CD4-positive, alpha-beta T cell treated with Interleukin-4 for 1 hour (primary cell): ENCODE measurements at regions not wholly inside any gene's neighbourhood (a gene's known extent, or its start where the extent isn't known, plus 50 kb on each side); places are given as distances from the start of the nearest gene placed in this dataset.

Source experiments
- DNase-seq, 2 donors: peaks; one replicate each; pipeline ENCODE4 v3.0.0-alpha.2; 2020 to 2022

DNA sequence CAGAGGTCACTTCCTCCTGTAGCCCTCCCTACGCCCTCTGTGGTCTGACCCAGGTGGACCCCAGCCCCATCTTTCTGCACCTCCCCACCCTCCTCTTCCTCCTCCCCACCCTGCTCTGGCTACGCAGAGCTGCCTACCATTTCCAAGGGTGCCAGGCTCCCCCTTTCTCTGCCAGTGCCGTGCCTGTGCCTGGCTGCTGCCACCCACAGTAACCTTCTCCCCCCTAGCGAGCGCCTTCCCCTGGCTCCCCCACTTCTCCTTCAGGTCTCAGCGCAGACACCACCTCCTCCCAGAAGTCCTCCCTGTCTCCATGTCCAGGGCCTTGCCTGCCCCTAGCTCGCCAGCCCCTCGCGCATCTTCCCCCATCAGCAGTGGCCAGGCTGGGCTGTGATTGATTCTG lies 471.5 kb downstream of the PTPRU start:
- DNase-seq: no peak

DNA sequence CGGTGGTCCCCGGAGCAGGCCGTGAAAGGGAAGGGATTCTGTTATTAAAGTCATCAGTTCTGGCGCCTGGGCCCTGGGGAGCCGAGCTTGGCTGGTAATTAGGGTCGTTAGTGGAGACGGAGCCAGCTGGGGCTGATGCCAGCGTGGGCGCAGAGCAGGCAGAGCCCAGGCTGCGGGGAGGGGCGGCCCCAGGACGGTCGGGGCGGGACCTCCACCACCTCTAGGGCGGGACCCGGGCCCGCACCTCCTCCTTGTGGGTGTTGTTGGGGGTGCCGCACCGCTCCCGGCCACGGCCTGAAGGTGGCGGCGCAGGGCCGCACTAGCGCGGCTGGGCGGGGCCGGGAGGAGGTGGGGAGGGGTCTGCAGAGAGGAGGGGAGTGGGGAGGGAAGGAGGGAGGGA lies 470.6 kb downstream of the PTPRU start:
- no peak for DNase-seq

DNA sequence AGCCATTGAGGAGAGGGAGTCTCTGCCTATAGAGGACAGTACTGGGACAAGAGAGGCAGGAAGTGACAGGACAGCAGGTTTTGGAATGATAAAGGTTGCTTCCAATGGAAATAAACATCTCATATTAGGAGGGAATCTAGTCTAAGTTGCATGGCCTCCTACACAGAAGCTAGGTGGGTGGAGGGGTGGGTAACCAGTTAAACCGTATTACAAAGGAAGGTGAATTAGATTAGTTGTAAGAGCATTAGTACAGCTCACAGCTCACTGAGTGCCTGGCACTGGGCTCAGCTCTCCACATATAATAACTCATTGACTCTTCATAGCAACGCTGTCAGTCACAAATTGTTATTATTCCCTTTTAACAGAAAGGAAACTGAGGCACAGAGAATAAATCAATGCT lies 468.1 kb downstream of the PTPRU start:
- DNase-seq: no peak

DNA sequence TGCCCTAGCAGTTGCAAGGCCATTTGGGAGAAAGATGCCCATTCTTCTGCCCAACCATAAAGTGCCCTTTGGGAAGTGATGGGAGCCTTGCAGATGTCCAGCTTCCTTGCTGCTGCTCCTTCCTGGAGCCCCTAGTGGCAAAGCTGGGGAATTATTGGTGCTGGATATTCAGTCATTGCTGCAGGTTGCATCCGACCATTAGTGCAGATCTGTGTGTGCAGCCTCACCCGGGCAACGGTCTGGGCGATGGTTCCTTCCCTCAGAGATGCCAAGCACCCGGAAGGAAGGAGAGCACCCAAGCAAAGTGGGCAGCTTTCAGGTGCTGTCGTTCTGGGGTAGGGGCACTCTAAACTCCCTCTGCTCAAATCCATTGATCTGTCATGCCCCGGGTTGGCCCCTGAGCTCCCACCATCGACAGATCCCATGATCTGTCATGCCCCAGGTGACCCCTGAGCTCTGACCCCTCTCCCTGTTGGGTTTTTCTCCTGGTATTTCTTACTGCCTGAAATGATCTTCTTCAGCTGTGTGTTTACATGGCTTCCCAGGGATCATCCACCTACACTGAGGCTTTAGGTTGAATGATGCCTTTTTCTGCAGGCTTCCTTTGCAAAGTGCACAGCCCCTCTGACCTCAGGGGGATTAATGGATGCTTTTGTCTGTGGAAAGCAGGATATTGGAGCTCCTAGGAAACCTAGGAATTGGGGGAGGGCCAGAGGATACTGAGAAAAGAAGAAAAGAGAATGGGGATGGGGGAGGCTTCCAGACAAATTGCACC lies 467.5 kb downstream of the PTPRU start:
- no peak for DNase-seq

DNA sequence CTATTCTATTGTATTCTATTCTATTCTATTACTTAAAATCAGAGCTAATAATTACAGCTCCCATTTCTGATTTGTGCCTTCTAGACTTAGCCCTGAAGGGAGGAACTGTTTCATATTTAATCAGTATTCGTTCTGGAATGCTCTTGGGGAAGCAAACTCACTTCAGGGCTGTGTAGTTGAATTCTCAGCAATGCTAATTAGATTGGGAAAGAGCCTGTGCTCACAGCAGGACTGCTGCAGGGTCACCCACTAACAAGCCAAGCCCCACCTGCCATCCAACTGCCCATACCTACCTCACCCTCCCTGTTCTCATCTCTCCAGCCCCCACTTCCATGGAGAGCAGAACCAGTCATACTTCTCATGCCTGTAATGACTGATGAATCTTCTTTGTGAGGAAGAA lies 464.2 kb downstream of the PTPRU start:
- DNase-seq: no peak

DNA sequence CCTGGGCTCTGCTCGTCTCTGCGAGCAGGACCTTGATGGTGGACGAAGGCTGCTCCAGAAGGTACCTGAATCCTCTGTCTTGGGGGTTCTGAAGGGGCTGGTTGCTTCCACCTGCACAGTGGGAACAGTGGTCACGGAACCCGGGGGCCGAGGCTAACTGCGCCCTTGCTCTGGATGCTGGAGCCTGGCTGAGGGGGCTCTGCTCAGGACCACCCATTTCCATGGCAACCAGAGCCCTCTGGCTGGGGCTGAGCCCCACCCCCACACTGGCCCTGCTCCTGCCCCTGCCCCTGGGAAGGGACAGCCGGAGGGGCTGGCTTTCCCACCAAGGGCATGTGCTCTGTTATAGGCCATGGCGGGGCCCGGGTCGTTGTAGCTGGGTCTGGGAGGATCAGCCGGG lies 462.3 kb downstream of the PTPRU start:
- DNase-seq: no peak

DNA sequence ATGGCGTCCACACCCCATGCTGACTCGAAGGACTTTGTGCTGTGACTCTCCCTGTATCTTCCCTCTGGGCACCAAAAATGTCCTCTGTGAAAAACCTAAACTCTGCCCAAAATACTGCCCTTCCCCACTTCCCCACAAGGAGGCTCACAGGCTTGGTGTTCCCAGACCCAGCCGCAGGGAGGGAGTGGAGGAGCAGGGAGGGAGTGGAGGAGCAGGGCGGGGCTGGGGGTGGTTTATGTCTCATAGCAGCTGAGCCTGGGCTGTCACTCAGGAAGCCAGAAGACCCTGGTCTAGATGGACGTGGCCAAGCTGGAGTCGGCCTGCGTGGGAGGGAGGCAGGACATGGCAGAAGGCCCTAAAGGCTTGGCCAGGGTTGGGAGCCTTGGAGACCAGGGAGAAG lies 461.7 kb downstream of the PTPRU start:
- no peak for DNase-seq

DNA sequence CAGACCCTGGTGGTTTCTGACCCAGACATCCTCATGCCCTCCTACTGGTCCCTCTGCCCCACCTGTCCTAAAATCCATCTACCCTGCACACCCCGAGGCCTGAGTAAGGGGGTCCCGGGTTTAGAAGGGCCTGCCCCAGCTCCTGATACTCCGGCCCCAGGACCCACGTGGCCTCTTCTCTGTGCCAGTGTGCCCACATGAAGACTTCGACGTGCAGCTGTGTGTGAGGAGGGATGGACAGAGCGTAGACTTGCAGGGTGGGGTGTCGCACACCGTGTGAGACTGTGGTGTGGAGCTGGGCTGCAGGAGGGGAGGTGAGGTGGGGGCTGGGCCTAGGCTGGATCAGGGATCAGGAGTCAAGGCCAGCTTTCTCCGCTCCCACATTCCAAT lies 461.1 kb downstream of the PTPRU start:
- no peak for DNase-seq

DNA sequence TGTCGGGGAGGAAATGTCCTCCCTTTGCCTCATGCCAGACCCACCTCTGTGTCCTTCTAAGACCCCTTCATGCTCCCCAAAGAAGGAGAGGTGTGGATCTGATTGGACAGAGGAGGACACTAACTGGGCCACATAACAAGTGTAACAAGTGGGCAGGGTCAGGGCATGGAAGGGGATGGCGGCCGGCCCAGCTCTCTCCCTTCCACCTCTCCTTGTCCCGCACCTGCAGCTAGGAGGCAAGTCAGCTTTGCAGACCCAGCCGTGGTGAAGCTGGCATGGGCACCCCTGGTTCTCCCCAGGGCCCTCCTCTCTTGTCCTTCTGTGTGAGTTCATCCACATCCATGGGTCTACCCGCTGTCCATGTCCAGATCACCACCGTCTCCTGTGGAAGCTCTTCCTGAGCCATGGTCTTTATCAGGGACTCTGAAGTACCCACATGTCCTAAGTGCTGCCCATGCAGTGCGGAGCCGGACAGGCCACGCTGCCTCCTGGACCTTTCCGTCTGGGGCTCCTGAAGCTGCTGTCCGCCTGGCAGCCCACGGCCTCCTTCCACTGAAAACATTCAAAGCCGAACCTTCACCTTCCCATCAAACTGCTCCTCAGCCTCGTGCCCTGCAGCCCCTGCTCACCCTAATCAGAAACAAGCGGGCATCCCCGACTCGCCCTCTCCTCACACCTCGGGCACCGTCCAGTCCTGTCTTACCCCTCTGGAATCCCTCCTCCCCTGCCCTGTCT lies 460.5 kb downstream of the PTPRU start:
- DNase-seq: no peak

DNA sequence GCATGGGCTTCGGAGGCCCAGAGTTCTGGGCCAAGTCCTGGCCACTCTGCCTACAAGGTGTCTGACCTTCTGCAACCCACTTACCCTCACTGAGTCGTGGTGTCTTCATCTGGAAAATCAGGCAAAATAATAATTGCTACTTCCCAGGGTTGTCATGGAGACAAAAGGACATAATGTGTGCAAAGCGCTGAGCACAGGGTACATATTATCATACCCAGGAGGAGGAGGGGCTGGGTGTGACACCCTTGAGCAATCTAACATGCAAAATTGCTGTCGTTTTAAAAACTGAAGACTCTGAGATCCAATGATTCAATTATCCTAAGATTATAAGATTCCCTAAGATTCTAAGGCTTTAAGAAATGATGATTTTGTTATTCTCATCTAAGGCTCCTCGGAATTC lies 459.5 kb downstream of the PTPRU start:
- DNase-seq: no peak

DNA sequence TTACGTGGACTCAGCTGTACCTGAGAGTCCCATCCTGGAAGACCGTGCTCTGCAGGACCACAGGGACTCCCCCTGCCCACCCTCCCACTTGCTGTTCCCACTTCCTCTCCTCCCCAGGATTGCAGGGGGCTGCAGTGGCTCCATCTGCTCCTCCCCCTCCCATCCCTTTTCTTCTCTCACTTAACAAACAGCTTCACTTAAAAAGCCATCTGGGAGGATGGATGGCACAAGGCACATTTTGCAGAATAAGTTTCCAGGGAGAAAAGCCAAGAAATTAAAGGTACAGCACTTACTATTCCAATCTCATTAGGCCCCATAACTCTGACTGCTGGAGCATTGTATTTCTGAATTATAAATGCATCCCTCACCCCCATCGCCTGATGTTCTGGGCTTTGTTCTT lies 458.7 kb downstream of the PTPRU start:
- no peak for DNase-seq

DNA sequence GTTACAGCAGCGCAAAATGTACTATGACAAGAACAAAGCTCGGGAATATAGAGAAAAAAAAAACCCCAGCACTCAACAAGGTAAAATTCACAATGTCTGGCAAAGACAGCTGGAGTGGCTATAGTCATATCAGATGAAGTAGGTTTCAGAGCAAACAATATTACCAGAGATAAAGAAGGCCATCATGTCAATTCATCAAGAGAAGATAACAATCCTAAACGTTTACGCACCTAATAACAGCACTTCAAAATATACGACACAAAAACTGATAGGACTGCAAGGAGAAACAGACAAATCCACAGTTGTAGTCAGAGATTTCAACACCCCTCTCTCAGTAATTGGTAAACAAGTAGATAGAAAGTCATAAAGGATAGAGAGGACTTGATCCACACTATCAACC lies 455.2 kb downstream of the PTPRU start:
- no peak for DNase-seq

DNA sequence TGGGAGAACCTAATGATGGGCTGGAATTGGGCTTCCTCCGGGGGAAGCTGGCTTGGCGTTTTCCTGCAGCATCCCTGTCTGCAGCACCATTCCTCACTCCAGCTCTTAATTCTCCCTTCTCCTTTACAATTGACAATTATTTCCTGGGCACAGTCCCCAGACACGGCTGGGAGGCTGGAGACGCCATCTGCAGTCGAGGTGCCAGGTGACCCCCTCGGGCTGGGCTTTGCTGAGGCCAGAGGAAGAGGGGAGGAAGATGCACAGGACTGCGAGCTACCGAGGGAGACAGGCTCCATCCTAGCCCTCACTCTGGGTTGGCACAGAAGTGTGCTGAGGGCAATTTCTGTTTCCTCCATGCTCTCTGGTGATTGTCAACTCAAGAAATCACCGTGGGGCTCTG lies 453.8 kb downstream of the PTPRU start:
- no peak for DNase-seq

DNA sequence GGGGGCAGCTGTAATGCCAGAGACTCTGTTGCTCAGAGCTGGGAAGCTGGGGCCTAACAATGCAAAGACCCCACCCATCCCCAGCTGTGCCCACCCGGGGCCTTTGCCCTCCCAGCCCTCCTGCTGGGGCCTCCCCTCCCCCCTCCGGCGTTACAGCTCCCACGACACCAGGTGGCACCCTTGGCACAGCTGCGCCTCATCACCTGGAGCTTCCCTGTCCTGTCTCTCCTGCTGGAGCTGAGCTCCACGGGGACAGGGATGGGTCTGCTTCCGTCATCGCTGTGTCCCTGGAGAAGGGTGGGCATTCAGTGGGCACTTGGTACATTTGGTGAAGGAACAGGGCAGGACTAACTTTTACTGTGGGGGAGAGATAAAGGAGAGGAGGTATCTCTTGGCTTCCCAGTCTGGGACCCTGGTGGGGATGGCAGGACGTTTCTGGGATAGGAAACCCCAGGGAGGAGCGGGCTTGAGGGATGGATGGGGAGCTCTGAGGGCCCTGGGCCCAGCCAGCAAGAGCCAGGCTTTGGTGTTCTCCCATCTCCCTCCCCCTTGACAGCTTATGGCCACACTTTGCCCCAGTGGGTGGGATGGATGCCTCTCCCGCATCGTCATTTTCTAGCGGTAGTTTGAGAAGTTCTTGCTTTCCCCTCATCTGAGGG lies 453.2 kb downstream of the PTPRU start:
- DNase-seq: no peak

DNA sequence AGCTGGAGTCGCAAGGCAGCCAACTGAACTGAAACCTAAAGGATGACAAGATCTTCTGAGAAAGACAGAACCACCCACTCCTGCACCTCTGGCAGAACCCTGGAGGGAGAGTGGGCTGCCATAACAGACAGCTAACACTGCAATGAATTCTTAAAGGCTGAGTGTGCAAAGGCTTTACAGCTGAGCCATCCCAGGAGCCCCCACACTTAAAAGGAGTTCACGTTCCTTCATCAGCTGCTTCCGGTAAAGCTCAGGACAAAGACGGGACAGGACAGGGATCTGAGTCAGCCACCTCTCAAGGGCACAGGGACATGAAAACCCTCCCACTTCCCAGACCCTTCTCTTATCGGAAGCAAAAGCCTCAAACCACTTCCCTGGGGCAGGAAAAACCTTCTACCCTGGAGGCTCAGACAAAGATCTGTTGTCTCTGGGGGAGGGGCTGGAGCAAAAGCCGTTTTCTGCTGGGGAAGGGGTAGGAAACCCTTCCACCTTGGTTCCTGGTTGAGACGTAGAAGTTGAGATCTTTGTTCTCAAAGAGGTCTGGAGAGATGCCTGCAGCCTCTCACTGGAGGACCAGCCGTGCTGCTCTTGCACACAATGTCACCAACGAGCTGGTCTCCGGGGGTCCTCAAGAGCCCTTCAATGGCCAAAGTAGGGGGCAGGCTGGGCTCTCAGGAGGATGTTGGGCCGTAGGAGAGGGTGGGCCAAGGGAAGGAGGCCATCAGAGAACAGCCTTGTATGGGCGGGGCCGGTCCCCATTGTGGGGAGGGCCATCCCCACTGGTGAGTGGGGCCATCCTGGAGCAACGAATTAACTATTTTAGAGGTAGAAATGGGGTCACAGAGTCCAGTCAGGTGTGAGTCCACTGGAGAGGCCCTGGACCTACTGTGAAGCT lies 452.4 kb downstream of the PTPRU start:
- DNase-seq: no peak

DNA sequence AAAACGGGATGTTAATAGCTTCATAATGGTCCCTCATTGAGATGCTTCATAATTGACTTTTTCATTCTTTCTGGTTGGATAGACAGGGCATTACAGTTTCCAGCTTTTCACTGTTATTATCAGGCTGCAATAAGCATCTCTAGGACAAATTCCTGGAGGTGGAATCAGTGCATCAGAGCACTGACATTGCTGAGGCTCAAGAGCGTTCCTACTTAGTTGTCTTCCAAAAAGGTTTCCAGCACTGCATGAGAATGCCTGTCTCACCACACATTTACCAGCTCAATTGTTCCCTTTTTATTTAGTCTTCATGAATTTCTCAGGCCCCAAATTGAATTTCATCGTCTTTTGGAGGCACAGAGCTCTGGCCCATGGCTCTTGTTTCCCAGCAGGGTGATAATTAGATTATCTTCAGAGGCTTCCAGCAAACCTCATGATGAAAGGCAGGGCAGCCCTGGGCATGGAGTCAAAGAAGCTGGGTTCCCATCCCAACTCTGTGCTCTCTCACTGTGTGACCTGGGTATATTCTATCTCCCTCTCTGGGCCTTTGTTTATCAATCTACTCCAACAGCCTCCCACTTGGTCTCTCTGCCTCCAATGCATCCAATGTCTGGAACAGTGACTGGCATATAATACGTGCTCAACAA lies 451.4 kb downstream of the PTPRU start:
- no peak for DNase-seq

DNA sequence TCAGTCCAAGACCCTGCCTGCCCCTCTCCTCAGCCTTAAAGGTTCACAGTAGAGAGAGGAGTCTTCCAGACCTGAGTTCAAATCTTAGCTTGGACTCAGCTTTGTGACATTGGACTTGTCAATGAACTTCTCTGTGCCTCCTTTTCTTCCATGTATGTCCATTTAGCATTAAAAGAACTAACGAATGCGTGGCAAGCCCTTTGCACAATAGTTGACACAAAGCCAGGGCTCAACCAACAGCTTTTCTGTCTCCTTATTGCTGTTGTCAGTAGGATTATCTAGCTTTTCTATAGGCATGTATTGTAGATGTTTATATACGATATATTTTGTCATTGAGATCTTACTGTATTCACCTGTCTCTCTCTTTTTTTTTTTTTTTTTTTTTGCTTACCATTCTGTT lies 450.8 kb downstream of the PTPRU start:
- no peak for DNase-seq

DNA sequence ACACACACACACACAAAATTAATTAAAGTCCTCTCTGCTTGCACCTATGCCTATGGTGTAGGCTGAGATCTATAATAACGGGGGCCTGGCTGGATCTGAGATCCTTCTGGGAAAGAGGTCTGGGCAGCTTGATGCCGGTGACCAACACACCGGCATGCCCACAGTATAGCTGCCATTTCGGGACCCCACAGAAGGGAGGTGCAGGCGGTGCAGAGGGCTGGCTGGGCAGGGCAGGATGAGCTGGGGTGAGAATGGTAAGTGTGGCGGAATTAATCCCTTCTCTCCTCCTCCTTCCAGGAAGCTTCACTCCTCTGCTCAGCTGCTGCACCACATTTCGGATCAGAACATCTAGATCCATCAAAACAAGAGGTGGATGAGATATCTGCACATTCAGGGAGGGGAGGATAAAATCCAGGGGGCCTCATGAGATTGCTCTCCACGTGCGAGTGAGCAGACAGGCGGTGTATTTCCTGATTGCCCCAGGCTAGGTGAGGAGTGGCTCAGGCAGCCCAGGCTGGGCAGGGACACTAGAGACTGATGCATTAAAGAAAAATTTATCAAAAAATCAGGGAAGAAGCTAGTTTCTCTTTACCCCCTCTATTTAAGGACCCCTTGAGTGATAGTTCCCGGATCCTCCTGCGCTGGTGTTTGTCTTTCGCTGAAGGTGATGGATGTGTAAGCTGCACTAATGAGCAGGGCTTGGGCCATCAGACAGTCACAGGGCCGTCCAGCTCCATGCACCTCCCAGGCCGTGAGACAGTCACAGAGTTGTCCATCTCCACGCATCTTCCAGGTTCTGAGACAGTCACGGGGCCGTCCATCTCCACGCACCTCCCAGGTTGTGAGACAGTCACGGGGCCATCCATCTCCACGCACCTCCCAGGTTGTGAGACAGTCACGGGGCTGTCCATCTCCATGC lies 449.9 kb downstream of the PTPRU start:
- DNase-seq: no peak

DNA sequence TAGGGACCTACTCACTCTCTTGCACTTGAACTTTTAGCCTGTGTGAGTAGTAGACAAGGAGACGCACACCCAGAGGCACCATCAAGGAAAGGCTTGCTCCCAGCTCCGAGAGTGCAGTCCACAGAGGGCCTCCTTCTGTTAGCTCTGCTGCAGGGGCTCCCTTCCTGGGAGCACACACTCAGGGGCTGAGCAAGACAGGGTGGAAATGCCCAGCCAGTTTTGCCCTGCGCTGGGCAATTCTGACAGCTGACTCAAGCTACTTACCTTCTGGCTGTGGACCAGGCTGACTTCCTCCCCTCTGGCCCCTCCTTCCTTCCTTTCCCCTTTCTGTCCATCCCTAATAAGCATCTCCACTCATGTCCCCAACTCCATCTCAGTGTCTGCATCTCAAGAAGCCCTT lies 449.1 kb downstream of the PTPRU start:
- DNase-seq: no peak

DNA sequence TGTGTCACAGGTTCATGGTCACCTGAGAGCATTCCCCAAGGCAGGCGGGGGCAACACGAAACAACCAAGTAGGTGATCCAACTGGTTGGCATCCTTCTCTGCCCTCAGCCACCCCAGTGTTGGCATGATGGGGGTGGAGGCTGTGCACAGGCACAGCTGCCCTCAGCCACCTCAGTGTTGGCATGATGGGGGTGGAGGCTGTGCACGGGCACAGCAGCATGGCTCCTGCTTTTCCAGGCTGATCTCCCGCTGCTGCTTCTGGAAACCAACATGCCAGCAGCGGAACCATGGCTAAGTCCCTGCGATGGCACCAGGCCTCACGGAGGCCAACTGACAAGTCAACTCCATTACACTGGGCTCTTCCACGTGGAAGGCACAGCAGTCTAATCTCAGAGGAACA lies 447.8 kb downstream of the PTPRU start:
- DNase-seq: no peak

DNA sequence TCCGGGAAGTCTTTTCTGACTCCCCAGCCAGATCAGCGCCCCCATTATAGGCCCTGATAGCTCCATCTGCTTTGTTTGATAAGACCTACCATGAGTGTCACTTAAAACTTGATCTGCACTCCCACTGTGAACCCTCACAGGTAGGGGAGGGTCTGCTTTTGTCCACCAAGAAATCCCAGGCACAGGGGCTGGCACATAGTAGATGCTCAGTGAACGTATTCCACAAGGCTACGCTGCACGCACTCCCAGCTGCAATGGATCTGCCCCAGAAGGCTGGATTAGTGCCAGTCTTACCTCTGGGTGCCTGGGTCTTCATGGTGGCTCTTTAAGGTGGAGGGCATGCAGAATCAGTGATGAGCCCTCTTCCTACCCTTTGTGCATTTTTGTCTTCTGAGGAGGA lies 447.1 kb downstream of the PTPRU start:
- DNase-seq: no peak

DNA sequence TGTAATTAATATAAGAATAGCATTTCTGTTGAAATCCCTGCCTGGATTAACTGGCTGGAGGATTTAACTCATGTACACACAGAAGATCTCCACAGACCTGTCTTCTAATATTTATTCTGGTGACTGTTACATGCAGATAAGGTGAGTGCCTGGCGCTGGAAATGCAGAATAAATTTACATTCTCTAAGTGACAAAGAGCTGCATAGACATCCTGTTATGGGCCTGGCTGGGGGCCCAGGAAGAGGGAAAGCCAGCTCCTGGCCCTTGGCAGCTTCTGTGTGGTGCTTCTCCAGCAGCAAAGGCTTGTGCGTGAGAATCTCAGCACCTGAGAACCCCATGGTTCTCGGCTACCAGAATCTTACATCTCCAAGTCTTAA lies 446.6 kb downstream of the PTPRU start:
- DNase-seq: no peak
